CD14-positive monocyte (primary cell): ENCODE measurements at regions not wholly inside any gene's neighbourhood (a gene's known extent, or its start where the extent isn't known, plus 50 kb on each side); places are given as distances from the start of the nearest gene placed in this dataset.

Experiments
- DNase-seq, 3 donors: peaks; one replicate each; pipeline ENCODE4 v3.0.0-alpha.2; 2011 to 2022
- H2AFZ ChIP-seq: 2 replicates; pipeline ENCODE4 v1.6.0; 2012; ENCODE audit warnings: mild to moderate bottlenecking, low read depth, low read length, inconsistent platforms; ENCODE audit not compliant: insufficient read depth, poor library complexity, severe bottlenecking
- H3K27ac ChIP-seq, 2 donors: 1 replicate in 1 of 2; 2 replicates in 1 of 2; pipeline ENCODE4 v1.5.1; 2012 to 2013; ENCODE audit warnings: low read length in 2 of 2, control low read depth in 1 of 2, inconsistent platforms in 1 of 2, low read depth in 1 of 2, mild to moderate bottlenecking in 1 of 2
- H3K27me3 ChIP-seq, 2 donors: one replicate each; pipeline versions ENCODE4 v1.6.0 to v1.6.1; 2011 to 2013; ENCODE audit warnings: low read length in 2 of 2; ENCODE audit not compliant: control insufficient read depth in 2 of 2, insufficient read depth in 2 of 2
- H3K36me3 ChIP-seq, 2 donors: replicated peaks in 1 of 2; 1 replicate in 1 of 2; 2 replicates in 1 of 2; pipeline versions ENCODE4 v1.5.1 to v1.6.1; 2012 to 2013; ENCODE audit warnings: low read length in 2 of 2, control low read depth in 1 of 2, inconsistent platforms in 1 of 2, mild to moderate bottlenecking in 1 of 2; ENCODE audit not compliant: insufficient read depth in 2 of 2, control insufficient read depth in 1 of 2
- H3K4me1 ChIP-seq, 2 donors: 1 replicate in 1 of 2; 2 replicates in 1 of 2; pipeline versions ENCODE4 v1.5.1 to v1.6.1; 2012 to 2013; ENCODE audit warnings: low read length in 2 of 2, control low read depth in 1 of 2, inconsistent platforms in 1 of 2, mild to moderate bottlenecking in 1 of 2, moderate library complexity in 1 of 2; ENCODE audit not compliant: insufficient read depth in 2 of 2, control insufficient read depth in 1 of 2
- H3K4me2 ChIP-seq: replicated peaks from 2 replicates; pipeline ENCODE3; 2012; ENCODE audit warnings: low read length, moderate library complexity, mild to moderate bottlenecking; ENCODE audit not compliant: poor library complexity, severe bottlenecking; ENCODE audit errors: extremely low read depth
- H3K4me3 ChIP-seq, 3 experiments: fragments of 200-600 bp in 1 of 3; sonication (generic) in 1 of 3; replicated peaks in 1 of 3; 1 replicate in 2 of 3; 2 replicates in 1 of 3; pipeline ENCODE4 v1.5.1; 2011 to 2013; ENCODE audit warnings: low read length in 3 of 3, mild to moderate bottlenecking in 3 of 3, control low read depth in 2 of 3, low read depth in 2 of 3, inconsistent platforms in 1 of 3, moderate library complexity in 1 of 3
- H3K79me2 ChIP-seq: 2 replicates; pipeline ENCODE4 v1.6.0; 2012; ENCODE audit warnings: mild to moderate bottlenecking, control low read depth, inconsistent platforms, low read length, moderate library complexity; ENCODE audit not compliant: insufficient read depth
- H3K9ac ChIP-seq: 2 replicates; pipeline ENCODE4 v1.6.0; 2017; ENCODE audit warnings: low read length, mild to moderate bottlenecking; ENCODE audit not compliant: insufficient read depth, poor library complexity, severe bottlenecking
- H3K9me3 ChIP-seq, 2 donors: replicated peaks in 1 of 2; 1 replicate in 1 of 2; 2 replicates in 1 of 2; pipeline versions ENCODE4 v1.5.1 to v1.6.1; 2012 to 2013; ENCODE audit warnings: low read length in 2 of 2, control low read depth in 1 of 2; ENCODE audit not compliant: control insufficient read depth in 1 of 2, insufficient read depth in 1 of 2
- H4K20me1 ChIP-seq: 2 replicates; pipeline ENCODE4 v1.6.0; 2012; ENCODE audit warnings: mild to moderate bottlenecking, low read length, control low read depth, moderate library complexity; ENCODE audit not compliant: insufficient read depth
- H3K27ac Mint-ChIP-seq, 7 donors: one replicate each; pipeline ENCODE4 v1.8.0; 2020; ENCODE audit warnings: mild to moderate bottlenecking in 7 of 7, mixed read lengths in 7 of 7, moderate library complexity in 6 of 7, inconsistent platforms in 2 of 7
- H3K27me3 Mint-ChIP-seq, 3 donors: one replicate each; pipeline ENCODE4 v1.8.0; 2021 to 2022; ENCODE audit warnings: low read depth in 3 of 3, mild to moderate bottlenecking in 3 of 3, mixed read lengths in 3 of 3, moderate library complexity in 3 of 3, inconsistent platforms in 1 of 3
- H3K36me3 Mint-ChIP-seq, 2 donors: one replicate each; pipeline ENCODE4 v1.8.0; 2020; ENCODE audit warnings: mixed read lengths in 2 of 2, inconsistent platforms in 1 of 2, mild to moderate bottlenecking in 1 of 2
- H3K4me1 Mint-ChIP-seq: one replicate; pipeline ENCODE4 v1.8.0; 2020; ENCODE audit warnings: mild to moderate bottlenecking, mixed read lengths
- H3K4me3 Mint-ChIP-seq, 2 donors: one replicate each; pipeline ENCODE4 v1.8.0; 2020; ENCODE audit warnings: mild to moderate bottlenecking in 2 of 2, mixed read lengths in 2 of 2, moderate library complexity in 1 of 2
- H3K9me3 Mint-ChIP-seq, 7 donors: one replicate each; pipeline ENCODE4 v1.8.0; 2020 to 2022; ENCODE audit warnings: mixed read lengths in 7 of 7, mild to moderate bottlenecking in 6 of 7, moderate library complexity in 6 of 7, inconsistent platforms in 2 of 7
- WGBS: methylation state at CpG from one replicate; pipeline ENCODE4 v1.1.5; 2013; ENCODE audit warnings: missing lambda C conversion rate; ENCODE audit not compliant: insufficient coverage; 5-methylcytosine and 5-hydroxymethylcytosine counted together
- intact Hi-C, 2 donors: fragments of 100-400 bp; cut with micrococcal nuclease; formaldehyde crosslinking; loops; one replicate each; pipeline versions ENCODE4 v1.15.0 to v1.15.1; 2023
- TF ChIP-seq, protein P1 (sequence below): fragments of 200-600 bp; IDR thresholded peaks from one replicate; pipeline ENCODE4 v1.8.0; 2022; ENCODE audit warnings: antibody characterized with exemption, mild to moderate bottlenecking

DNA sequence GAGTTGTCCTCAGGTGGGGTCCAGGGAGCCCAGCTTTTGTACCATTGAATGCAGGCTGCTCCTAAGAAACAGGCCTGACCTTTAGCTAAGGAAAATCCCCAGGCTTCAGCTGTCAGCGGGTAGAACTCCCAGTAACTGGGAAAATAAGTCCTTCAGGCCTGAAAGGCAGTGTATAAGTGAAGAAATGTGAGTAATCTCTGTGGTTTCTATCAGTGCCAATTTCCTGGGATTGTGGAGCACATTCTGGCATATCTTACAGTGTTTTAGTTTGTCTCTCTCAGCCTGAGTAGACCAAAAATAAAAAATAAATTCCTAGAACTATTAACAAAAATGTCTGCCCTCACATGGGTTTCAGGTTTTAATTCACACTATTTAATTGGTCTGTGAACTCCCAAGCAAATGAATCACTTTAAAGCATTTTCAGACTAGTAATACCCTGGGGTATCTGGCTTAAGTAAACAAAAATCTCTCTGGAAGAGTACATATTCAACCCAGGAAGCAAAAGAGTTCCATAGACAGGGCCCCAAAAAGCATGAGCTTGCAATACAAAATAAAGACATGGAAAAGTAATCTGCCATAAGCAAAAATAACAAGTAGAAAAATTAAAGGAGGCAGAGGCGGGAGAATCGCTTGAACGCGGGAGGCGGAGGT, 566.2 kb upstream of the NOX3 start:
- Histone ChIP-seq H3K9ac (no peak overlapping the region), H3K4me3 (no peak overlapping the region), H3K27ac (no peak overlapping the region), H3K79me2 (no peaks in the 10 kb centered on the region), H2AFZ (no peak overlapping the region), H3K9me3 (peaks cover 3 to 9% of the 10 kb centered on the region in 2 donors), H3K4me1 (no peaks in the 10 kb centered on the region), H4K20me1 (no peaks in the 10 kb centered on the region), H3K4me2 (no peak overlapping the region), H3K27me3 (no peaks in the 10 kb centered on the region), H3K36me3 (no peaks in the 10 kb centered on the region)
- Mint-ChIP-seq H3K4me3 (no peak overlapping the region), H3K9me3 (peaks cover 11 to 20% (median 13%) of the 10 kb centered on the region in 7 donors), H3K4me1 (peaks cover 2% of the 10 kb centered on the region), H3K27me3 (no peaks in the 10 kb centered on the region), H3K36me3 (no peaks in the 10 kb centered on the region), H3K27ac (no peak overlapping the region)
- intact Hi-C loops = loop anchor here in 1 of 2 donors (2.0 kb wide), 1 partner anchor 45 kb away; no protein-coding TSS in a partner anchor
- DNase-seq = no peak
- TF ChIP-seq, protein P1, sequence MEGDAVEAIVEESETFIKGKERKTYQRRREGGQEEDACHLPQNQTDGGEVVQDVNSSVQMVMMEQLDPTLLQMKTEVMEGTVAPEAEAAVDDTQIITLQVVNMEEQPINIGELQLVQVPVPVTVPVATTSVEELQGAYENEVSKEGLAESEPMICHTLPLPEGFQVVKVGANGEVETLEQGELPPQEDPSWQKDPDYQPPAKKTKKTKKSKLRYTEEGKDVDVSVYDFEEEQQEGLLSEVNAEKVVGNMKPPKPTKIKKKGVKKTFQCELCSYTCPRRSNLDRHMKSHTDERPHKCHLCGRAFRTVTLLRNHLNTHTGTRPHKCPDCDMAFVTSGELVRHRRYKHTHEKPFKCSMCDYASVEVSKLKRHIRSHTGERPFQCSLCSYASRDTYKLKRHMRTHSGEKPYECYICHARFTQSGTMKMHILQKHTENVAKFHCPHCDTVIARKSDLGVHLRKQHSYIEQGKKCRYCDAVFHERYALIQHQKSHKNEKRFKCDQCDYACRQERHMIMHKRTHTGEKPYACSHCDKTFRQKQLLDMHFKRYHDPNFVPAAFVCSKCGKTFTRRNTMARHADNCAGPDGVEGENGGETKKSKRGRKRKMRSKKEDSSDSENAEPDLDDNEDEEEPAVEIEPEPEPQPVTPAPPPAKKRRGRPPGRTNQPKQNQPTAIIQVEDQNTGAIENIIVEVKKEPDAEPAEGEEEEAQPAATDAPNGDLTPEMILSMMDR = no peak
- 96% methylated on average over 5 of the region's 6 CpGs for WGBS

DNA sequence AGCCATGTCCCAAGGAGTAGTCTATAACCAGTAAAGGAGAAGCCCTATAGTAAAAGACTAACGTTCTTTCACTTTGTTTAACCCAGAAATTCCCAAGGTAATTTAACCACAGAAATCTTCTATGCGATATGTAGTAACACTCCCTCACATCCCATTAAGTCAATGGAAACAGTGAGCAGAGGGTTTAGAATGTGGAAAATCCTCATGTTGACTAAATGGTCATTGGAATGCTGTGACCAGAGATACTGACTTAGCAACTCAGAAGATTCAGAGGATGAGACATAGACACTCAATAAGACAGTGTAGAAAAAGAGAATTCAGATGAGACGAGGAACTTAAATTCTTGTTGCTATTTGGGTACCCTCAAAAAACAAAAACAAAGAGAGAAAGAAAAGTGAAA, 562.2 kb upstream of the NOX3 start:
- TF ChIP-seq, protein P1 = no peak
- H3K27me3 Mint-ChIP-seq = no peaks in the 10 kb centered on the region
- no peaks in the 10 kb centered on the region for H3K9me3 ChIP-seq
- H3K79me2 ChIP-seq = no peaks in the 10 kb centered on the region
- H3K9me3 Mint-ChIP-seq = peaks cover 0 to 3% (median 2%) of the 10 kb centered on the region in 7 donors
- no peak overlapping the region for H3K4me3 Mint-ChIP-seq
- H3K4me3 ChIP-seq = no peak overlapping the region
- H4K20me1 ChIP-seq = no peaks in the 10 kb centered on the region
- H3K4me2 ChIP-seq = no peak overlapping the region
- no peak overlapping the region for H3K27ac Mint-ChIP-seq
- no peaks in the 10 kb centered on the region for H3K36me3 ChIP-seq
- H3K36me3 Mint-ChIP-seq = no peaks in the 10 kb centered on the region
- DNase-seq = no peak
- no peak overlapping the region for H3K27ac ChIP-seq
- H3K27me3 ChIP-seq = no peaks in the 10 kb centered on the region
- H3K9ac ChIP-seq = no peak overlapping the region
- WGBS = no CpG with 5 or more reads among the region's 3 CpGs
- H3K4me1 ChIP-seq = peaks cover 15 to 18% of the 10 kb centered on the region in 2 donors
- intact Hi-C loops = no loop called here
- peaks cover 28% of the 10 kb centered on the region for H3K4me1 Mint-ChIP-seq
- H2AFZ ChIP-seq = no peak overlapping the region
